Prostate gland (tissue), 2 donors: ENCODE measurements at regions not wholly inside any gene's neighbourhood (a gene's known extent, or its start where the extent isn't known, plus 50 kb on each side); places are given as distances from the start of the nearest gene placed in this dataset.

Experiments used
- CTCF ChIP-seq, 4 experiments: fragments of 200-600 bp in 2 of 4; fragments of 450-650 bp in 2 of 4; sonication (generic) in 2 of 4; IDR thresholded peaks; 1 replicate in 3 of 4; 2 replicates in 1 of 4; pipeline ENCODE4 v1.5.1; 2016 to 2019; ENCODE audit warnings: antibody characterized with exemption in 4 of 4, mild to moderate bottlenecking in 2 of 4, moderate library complexity in 2 of 4
- POLR2AphosphoS5 ChIP-seq: sonication (generic); formaldehyde crosslinking; IDR thresholded peaks from one replicate; pipeline ENCODE4 v1.6.1; 2017; ENCODE audit warnings: antibody characterized with exemption

- TF ChIP-seq CTCF (IDR thresholded peaks at IDR 0.05), result no peak
- no peak for TF ChIP-seq POLR2AphosphoS5
These were observed 112.0 kb upstream of the LRRC7 start for GRCh38 chr1:69455718-69456117.
